Right ventricle myocardium inferior (tissue), 1 donor: ENCODE measurements at regions not wholly inside any gene's neighbourhood (a gene's known extent, or its start where the extent isn't known, plus 50 kb on each side); places are given as distances from the start of the nearest gene placed in this dataset.

Experiments used
- ATAC-seq: fragments of 200-7000 bp; cut with Tn5 transposase; one replicate; pipeline ENCODE4 v1.9.1; 2020; ENCODE audit warnings: mild to moderate bottlenecking, moderate library complexity
- DNase-seq: peaks from one replicate; pipeline ENCODE4 v3.0.0; 2021; ENCODE audit errors: missing footprints
- intact Hi-C: fragments of 100-400 bp; cut with DNase I; formaldehyde crosslinking; loops from one replicate; pipeline ENCODE4 v1.11.0; 2022
- donor health status: DM: no; HTN: yes; CAD: no; lungs with severe emphysema.

GRCh38 chr12:116358893-116359761 lies 81.6 kb upstream of the MED13L start:
- intact Hi-C loops, result loop anchor here (2.0 kb wide), 2 partner anchors 40 to 82 kb away; partner anchors contain the start of gene MED13L
- peak; percentile 96 for DNase-seq

GRCh38 chr12:116360579-116361413 lies 83.3 kb upstream of the MED13L start:
- ATAC-seq (no peak), DNase-seq (no peak)
- intact Hi-C loops, result no loop called here

More at GRCh38 chr12:116358893-116359761, 81.6 kb upstream of the MED13L start:
- ATAC-seq, result peak; percentile 96

GRCh38 chr12:116361414-116362223 lies 84.1 kb upstream of the MED13L start:
- intact Hi-C loops, result no loop called here
- DNase-seq (no peak), ATAC-seq (no peak)

- DNase-seq, result no peak
- intact Hi-C loops, result no loop called here
- no peak for ATAC-seq
Observed at GRCh38 chr12:116365114-116365513, 87.6 kb upstream of the MED13L start.

- no peak for DNase-seq
- ATAC-seq, result no peak
- intact Hi-C loops, result no loop called here
Observed at GRCh38 chr12:116365606-116366455, 88.3 kb upstream of the MED13L start.

- ATAC-seq, result peak; percentile 33
- no peak for DNase-seq
- intact Hi-C loops, result no loop called here
Observed at GRCh38 chr12:116366456-116366776, 88.9 kb upstream of the MED13L start.

- no peak for ATAC-seq
- intact Hi-C loops, result no loop called here
Observed at GRCh38 chr12:116366824-116367223, 89.3 kb upstream of the MED13L start.

GRCh38 chr12:116368196-116369194 lies 91.0 kb upstream of the MED13L start:
- ATAC-seq, result no peak

More at GRCh38 chr12:116366824-116367223, 89.3 kb upstream of the MED13L start:
- DNase-seq, result no peak

GRCh38 chr12:116370004-116370404 lies 92.5 kb upstream of the MED13L start:
- DNase-seq, result no peak
- peak; percentile 63 for ATAC-seq
- intact Hi-C loops, result no loop called here

More at GRCh38 chr12:116368196-116369194, 91.0 kb upstream of the MED13L start:
- intact Hi-C loops, result no loop called here
- no peak for DNase-seq

- intact Hi-C loops, result no loop called here
- DNase-seq (no peak), ATAC-seq (no peak)
Observed at GRCh38 chr12:116370886-116371580, 93.5 kb upstream of the MED13L start.

GRCh38 chr12:116372815-116373214 lies 95.3 kb upstream of the MED13L start:
- intact Hi-C loops, result no loop called here
- ATAC-seq (no peak), DNase-seq (no peak)

GRCh38 chr12:116373572-116374206 lies 96.2 kb upstream of the MED13L start:
- DNase-seq (no peak), ATAC-seq (no peak)
- intact Hi-C loops, result no loop called here

GRCh38 chr12:116374207-116374606 lies 96.7 kb upstream of the MED13L start:
- DNase-seq (no peak), ATAC-seq (no peak)
- intact Hi-C loops, result no loop called here

- no peak for DNase-seq
- intact Hi-C loops, result no loop called here
- no peak for ATAC-seq
Observed at GRCh38 chr12:116375278-116375842, 97.9 kb upstream of the MED13L start.

- DNase-seq (no peak), ATAC-seq (no peak)
- intact Hi-C loops, result no loop called here
Observed at GRCh38 chr12:116376354-116377193, 99.1 kb upstream of the MED13L start.
